Prostate gland (tissue), 2 donors: ENCODE measurements at regions not wholly inside any gene's neighbourhood (a gene's known extent, or its start where the extent isn't known, plus 50 kb on each side); places are given as distances from the start of the nearest gene placed in this dataset.

Source experiments
- CTCF ChIP-seq, 4 experiments: fragments of 200-600 bp in 2 of 4; fragments of 450-650 bp in 2 of 4; sonication (generic) in 2 of 4; IDR thresholded peaks; 1 replicate in 3 of 4; 2 replicates in 1 of 4; pipeline ENCODE4 v1.5.1; 2016 to 2019; ENCODE audit warnings: antibody characterized with exemption in 4 of 4, mild to moderate bottlenecking in 2 of 4, moderate library complexity in 2 of 4
- POLR2A ChIP-seq: fragments of 450-650 bp; IDR thresholded peaks from one replicate; pipeline ENCODE4 v1.6.1; 2016; ENCODE audit warnings: antibody characterized with exemption, mild to moderate bottlenecking
- POLR2AphosphoS5 ChIP-seq: sonication (generic); formaldehyde crosslinking; IDR thresholded peaks from one replicate; pipeline ENCODE4 v1.6.1; 2017; ENCODE audit warnings: antibody characterized with exemption

DNA sequence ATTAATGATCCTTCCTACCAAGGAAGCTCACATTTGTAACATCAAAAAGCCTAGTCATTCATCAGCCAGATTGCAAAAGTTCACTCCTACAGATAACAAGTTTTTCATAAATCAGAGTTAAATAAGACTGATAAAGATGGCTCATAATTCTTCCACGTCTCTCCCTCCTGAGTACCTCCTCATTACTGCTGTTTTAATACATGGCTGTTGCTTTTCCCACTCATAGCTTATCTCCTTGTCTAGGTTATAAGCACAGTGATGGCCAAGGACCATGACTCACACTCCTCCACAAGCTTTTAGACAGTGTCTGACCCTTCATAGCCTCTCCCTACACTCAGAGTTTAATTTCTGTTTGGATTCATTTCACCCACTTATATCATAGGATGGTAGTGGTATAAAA is 100.9 kb upstream of the MON1B start:
- TF ChIP-seq CTCF (IDR thresholded peaks at IDR 0.05) (no peak), POLR2AphosphoS5 (no peak), POLR2A (no peak)
